NCI-H2196 treated with DMSO at 0.1 percent for 48 hours (cell line): ENCODE measurements at regions not wholly inside any gene's neighbourhood (a gene's known extent, or its start where the extent isn't known, plus 50 kb on each side); places are given as distances from the start of the nearest gene placed in this dataset.

ENCODE experiments used
- DNase-seq: peaks from one replicate; lab custom pipeline; 2025; ENCODE audit not compliant: unreplicated experiment; lab: John Stamatoyannopoulos, UW

- DNase-seq = no peak
Observed at GRCh38 chr20:34163307-34163706, 51.3 kb upstream of the EIF2S2 start.

- no peak for DNase-seq
Observed at GRCh38 chr20:34164381-34164984, 52.4 kb upstream of the EIF2S2 start.

- DNase-seq = no peak
Observed at GRCh38 chr20:34165018-34165619, 53.1 kb upstream of the EIF2S2 start.

GRCh38 chr20:34171640-34172039 is 59.6 kb upstream of the EIF2S2 start:
- DNase-seq = no peak

GRCh38 chr20:34172926-34173325 is 60.9 kb upstream of the EIF2S2 start:
- no peak for DNase-seq

GRCh38 chr20:34175079-34175478 is 63.0 kb upstream of the EIF2S2 start:
- no peak for DNase-seq

- DNase-seq = no peak
Observed at GRCh38 chr20:34175879-34176278, 63.8 kb upstream of the EIF2S2 start.

- DNase-seq = no peak
Observed at GRCh38 chr20:34177052-34177451, 64.2 kb upstream of the ASIP start.

- DNase-seq = no peak
Observed at GRCh38 chr20:34179637-34180360, 61.4 kb upstream of the ASIP start.

GRCh38 chr20:34180460-34181120 is 60.6 kb upstream of the ASIP start:
- DNase-seq = no peak

- no peak for DNase-seq
Observed at GRCh38 chr20:34181484-34181883, 59.7 kb upstream of the ASIP start.

GRCh38 chr20:34185766-34186620 is 55.2 kb upstream of the ASIP start:
- no peak for DNase-seq

- no peak for DNase-seq
Observed at GRCh38 chr20:34189572-34190163, 51.6 kb upstream of the ASIP start.

GRCh38 chr20:34190262-34190661 is 51.0 kb upstream of the ASIP start:
- DNase-seq = no peak

- peak; percentile 36 for DNase-seq
Observed at GRCh38 chr20:34190679-34191090, 50.5 kb upstream of the ASIP start.
